HG03432 (cell line): ENCODE measurements at regions not wholly inside any gene's neighbourhood (a gene's known extent, or its start where the extent isn't known, plus 50 kb on each side); places are given as distances from the start of the nearest gene placed in this dataset.
A peak's percentile ranks its signal among the peaks of the same experiment; 100 is the strongest.
"Not testable (repeated sequence)": the region's sequence is repeated elsewhere in the genome, so short reads cannot be mapped to it uniquely, and the experiment has no call there.

ENCODE experiments used
- ATAC-seq: cut with Tn5 transposase; IDR thresholded peaks from one replicate; pipeline ENCODE4 v1.9.1; 2021; ENCODE audit warnings: mild to moderate bottlenecking, moderate library complexity; ENCODE audit not compliant: unreplicated experiment

DNA sequence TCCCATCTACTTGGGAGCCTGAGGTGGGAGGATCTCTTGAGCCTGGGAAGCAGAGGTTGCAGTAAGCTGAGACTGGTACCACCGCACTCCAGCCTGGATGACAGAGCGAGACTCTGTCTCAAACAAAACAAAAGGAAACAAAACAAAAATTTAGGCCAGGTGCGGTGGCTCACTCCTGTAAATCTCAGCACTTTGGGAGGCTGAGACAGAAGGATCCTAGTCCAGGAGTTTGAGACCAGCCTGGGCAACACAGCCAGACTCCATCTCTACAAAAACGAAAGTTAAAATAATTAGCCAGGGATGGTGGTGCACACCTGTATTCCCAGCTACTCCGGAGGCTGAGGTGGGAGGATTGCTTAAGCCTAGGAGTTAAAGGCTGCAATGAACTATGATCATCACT, 183.2 kb upstream of the ZNF217 start:
- no peak for ATAC-seq

DNA sequence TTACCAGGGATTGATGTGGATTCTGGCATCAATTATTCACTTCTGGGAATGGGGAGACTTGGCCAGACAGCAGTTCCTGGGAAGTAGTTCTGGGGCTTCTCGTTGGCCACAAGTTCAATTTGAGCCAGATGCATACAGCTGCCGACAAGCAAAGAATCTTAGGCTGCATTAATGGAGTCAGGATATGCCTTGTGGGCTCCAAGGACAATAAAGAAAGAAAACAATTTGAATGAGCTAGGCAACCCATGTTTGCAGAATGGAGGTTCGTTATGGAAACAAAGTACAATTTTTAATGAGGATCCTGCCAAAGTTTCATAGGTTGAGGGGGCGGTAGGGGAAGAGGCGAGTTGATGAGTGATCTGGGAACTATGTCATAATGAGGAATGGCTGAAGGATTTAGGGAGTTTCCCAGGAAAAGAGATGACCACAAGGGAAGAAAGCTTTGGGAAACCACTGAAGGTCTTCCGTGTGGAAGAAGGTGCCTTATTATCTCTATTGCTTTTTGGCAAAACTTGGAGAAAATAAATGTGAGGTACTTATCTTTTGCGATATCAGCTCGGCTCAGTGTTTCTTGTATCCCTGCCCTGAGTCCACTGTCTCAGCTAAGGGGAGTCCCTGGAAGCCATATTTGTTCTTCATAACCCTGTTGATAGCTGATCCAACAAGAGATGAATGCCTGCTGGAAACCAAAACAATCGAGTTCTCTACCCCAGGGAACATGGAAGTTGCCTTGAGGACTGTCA, 181.0 kb upstream of the ZNF217 start:
- ATAC-seq: no peak

DNA sequence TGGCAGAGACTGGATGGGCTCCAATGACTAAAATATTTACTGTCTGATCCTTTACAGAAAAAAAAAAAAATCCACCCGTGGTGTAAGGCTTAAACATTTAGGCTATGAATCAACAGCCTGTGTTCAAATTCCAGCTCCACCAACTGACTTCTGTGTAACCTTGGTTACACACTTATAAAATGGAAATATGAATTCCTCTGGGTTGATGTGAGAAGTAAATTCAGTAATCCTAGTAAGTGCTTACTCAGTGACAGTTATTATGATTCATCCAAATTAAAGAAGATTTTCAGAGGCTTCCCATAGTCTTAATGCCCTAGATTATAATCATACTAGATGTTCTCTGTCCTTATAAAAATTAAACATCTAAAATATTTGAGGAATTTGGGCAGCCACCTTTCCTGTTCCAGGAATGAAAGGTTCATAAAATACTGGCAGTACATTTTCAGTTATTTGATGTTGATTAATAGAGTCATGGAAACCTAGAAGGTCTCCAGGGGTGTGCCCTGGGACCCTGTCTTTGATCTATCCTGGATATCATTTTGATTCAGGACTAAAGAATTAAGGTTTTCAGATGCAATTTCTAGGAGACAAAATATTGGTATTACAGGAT, 180.3 kb upstream of the ZNF217 start:
- no peak for ATAC-seq

DNA sequence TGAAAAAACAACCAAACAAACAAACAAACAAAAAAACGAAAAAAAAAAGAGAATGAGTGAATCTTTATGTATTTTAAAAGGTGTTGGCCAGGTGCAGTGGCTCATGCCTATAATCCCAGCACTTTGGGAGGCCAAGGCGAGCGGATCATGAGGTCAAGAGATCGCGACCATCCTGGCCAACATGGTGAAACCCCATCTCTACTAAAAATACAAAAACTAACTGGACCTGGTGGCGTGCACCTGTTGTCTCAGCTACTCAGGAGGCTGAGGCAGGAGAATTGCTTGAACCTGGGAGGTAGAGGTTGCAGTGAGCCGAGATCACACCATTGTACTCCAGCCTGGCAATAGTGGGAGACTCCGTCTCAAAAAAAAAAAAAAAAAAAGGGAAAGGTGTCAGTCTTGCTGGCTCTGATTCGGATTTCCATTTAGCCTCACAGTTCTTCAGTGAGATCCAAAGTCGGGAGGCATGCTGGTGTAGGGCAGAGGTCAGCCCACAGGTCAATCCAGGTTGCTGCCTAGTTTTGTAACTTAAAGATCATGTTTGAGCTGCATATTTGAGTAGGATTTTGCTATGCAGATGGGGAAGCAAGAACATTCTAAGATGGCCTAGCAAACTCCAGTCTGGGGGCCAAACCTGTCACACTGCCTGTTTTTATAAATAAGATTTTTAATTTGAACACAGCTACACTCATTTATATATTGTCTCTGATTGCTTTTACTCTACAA, 179.6 kb upstream of the ZNF217 start:
- not testable (repeated sequence) for ATAC-seq

DNA sequence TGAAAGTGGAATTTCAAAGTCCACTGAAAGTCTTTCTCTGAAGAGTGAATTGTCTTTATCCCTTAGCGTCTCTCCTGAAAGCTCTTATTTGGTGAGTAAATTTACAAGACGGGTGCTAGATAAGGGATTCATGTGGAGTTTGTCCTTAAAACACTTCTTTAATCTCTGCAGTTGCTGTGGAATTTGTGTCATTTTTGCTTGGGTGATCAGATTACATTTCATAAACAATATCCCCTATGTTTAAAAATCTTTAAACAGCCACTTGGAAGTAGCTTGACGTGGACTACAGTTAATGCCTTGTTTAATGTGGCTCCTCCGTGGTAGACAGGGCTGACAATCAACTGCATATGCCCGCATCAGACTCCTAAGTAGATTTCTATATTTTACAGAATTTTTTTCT, 175.4 kb upstream of the ZNF217 start:
- ATAC-seq: no peak

DNA sequence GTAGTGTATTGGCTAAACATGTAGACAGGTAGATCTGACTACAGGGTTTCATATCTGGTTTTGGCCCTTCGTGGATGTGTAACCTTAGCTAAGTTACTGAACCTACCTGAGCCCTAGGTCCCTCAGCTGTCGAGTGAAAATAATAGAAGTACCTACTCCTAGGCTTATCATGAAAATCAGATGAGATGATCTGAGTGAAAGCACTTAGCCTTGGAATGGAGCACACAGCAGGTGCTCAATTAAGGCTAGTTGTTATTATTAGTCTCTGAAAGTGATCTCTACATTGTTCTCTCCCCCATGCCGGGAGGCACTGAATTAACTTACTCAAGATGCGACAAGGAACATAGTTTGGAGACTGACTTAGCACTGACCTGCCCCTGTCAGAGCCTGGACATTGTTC, 174.7 kb upstream of the ZNF217 start:
- ATAC-seq: no peak

DNA sequence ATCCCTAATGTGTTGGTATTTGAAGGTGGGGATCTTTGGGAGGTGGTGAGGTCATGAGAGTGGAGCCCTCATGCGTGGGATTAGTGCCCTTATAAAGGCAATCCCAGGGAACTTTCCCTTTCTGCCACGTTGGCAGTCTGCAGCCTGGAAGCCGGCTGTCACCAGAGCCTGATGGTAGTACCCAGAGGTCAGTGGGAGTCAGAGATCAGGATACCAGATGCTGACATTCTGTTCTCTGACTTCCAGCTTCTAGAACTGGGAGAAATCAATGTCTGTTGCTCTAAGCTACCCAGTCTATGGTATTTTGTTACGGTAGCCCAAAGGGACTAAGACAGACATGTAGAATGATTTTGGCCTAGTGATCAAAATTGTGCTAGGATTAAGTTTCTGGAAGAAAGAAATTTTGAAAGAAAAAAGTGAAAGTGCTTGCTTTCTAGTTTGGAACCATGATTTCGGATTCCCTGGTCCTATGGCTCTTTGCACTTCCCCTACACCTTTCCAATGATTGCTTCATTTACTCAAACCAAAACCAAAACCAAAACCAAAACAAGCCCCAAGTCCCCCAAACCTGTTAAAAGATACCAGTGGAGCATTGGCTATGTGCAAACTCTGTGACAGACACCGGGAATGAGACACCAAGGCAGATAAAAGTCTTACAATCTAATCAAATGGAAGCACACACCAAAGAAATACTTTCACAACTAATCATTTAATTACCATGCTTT, 173.7 kb upstream of the ZNF217 start:
- no peak for ATAC-seq

DNA sequence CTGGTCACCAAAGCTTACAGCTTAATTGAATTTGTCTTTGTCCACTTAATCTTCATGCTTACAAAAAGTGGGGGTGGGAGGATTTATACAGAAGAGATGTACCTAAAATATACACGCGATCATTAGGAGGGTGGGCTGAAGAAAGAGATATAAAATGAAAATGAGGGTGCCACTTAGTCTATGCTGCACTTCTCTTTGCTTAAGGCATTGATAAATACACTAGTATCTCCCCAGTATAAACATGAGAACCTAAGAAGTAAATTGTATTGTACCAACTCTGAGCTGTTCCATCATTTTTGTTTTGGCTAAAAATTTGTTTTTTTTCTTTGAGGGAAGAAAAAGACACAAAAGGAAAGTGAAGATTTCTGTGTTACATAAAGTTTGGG, 170.8 kb upstream of the ZNF217 start:
- no peak for ATAC-seq

DNA sequence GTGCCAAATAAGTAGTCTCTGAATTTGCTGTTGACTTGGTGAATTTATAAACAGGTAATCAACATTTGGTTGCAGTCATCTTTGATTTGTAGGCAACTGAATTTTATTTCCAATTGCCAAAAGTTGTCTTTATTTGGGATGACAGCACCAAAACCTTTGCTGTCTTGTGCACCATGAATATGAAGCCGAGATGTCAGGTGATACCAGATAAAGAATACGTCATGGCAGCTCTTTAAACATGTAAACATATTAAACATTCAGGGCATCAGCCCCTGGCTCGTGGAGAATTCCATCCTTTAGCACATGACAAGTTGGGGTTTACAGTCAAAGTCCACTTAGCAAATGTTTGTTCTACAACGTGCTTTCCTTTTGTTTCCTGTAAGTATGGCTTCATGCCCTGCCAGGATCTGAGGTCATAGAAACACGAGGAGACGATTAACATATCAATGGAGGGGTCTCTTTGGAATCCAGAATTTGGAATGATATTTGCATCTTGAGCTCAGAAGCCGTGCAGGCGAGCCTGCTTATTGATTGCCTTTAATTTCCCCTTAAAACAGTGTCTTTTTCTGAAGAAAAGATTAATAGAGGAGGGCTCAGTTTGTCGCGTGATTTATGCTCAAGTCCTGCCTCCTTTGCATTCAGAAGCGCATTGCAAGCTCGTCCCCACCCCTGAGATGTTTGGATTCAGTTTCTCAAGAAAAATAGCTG, 170.2 kb upstream of the ZNF217 start:
- no peak for ATAC-seq

DNA sequence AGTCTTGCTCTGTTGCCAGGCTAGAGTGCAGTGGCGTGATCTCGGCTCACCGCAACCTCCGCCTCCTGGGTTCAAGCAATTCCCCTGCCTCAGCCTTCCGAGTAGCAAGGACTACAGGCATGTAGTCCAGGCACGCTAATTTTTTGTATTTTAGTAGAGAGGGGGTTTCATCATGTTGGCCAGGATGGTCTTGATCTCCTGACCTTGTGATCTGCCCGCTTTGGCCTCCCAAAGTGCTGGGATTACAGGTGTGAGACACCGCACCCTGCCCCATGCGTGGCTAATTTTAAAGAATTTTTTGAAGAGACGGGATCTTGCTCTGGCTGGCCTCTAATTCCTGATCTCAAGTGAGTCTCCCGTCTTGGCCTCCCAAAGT, 168.8 kb upstream of the ZNF217 start:
- not testable (repeated sequence) for ATAC-seq

DNA sequence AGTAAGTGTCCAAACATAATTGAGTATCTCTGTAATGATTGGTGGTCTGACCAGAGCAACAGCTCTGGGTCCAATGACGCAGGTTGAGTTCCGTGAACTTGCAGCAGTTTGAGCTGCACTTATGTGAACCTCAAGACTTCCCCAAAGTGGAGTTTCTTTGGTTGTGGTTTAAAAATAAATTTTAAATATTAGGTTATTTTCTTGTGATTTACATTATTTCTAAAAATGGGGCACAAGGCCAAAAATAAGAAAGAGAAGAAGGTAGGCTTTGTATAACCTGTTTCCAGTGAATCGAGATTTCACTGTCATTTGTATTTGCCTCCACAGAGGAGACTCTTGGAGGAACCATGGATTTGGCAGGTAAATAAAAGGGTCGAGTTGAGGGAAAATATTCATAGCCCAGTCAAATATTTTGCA, 166.4 kb upstream of the ZNF217 start:
- ATAC-seq: peak; percentile 65

DNA sequence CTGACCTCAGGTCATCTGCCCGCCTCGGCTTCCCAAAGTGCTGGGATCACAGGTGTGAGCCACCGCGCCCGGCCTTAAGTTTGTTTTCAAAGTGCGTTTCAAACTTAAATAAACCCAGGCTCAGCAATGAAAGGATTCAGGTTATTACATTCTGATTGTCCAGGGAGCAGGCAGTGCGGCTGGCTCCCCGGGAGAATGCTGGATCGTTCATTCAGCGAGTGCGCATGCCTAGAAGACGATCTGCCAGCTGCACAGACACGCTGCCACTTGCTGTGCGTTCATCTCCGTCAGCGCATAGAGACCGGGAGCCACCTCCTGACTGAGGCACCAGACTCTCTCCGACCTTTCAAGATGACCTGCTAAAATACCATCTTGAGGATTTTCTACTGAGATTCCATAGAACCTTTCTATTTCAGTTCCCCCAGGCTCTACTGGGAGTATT, 163.9 kb upstream of the ZNF217 start:
- ATAC-seq: no peak

DNA sequence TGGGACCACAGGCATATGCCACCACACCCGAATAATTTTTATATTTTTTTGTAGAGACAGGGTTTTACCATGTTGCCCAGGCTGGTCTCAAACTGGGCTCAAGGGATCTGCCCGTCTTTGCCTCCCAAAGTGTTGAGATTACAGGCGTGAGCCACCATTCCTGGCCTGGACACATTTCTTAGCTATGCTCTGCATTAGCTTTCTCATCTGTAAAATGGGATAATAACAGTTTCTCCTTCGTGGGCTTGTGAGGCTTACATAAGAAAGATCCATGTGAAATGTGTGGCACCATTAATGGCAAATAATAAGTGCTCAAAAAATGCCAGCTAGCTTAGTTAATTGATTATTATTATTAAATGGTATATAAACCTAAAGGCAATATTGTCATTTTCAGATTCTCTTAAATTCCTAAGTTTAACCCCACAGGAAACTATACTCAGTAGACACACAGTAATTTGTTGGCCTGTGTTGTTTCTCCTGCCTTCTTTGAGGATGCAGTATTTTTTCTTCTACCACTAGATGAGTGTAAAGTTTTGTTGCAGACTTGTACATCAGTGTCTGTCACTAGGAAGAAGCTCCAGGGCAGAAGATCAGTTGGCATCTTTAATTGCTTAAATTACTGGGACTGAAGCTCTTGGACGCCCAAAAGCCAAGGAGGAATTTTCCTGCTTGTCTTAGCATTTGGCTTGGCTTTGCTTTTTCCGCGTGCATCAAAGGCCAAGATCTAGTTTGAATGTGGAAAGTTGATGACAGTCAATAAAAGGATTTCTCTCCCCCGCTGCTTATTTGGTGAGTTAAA, 162.3 kb upstream of the ZNF217 start:
- no peak for ATAC-seq

DNA sequence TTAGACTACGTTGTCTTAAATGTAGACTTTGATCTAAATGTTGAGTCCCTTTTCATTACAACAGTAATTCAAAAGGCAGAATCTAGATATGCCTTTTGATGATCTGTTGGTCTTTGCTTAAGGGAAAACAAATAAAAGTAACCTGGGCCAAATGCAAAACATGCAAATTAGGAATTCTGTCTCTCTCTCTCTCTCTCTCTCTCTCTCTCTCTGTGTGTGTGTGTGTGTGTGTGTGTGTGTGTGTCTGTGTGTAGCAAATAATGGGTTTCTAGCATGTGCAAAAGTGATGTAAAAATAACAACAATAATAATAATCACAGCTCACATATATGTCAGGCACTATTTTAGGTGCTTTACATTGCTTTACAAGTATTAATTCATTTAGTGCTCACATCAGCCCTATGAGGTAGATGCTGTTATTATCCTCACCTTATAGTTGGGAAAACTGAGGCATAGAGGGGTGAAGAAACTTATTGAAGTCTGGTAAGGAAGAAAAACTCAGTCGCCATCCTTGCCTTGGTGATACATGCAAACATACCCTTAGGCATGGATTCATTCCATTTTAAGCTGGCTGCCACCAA, 160.3 kb upstream of the ZNF217 start:
- ATAC-seq: no peak

DNA sequence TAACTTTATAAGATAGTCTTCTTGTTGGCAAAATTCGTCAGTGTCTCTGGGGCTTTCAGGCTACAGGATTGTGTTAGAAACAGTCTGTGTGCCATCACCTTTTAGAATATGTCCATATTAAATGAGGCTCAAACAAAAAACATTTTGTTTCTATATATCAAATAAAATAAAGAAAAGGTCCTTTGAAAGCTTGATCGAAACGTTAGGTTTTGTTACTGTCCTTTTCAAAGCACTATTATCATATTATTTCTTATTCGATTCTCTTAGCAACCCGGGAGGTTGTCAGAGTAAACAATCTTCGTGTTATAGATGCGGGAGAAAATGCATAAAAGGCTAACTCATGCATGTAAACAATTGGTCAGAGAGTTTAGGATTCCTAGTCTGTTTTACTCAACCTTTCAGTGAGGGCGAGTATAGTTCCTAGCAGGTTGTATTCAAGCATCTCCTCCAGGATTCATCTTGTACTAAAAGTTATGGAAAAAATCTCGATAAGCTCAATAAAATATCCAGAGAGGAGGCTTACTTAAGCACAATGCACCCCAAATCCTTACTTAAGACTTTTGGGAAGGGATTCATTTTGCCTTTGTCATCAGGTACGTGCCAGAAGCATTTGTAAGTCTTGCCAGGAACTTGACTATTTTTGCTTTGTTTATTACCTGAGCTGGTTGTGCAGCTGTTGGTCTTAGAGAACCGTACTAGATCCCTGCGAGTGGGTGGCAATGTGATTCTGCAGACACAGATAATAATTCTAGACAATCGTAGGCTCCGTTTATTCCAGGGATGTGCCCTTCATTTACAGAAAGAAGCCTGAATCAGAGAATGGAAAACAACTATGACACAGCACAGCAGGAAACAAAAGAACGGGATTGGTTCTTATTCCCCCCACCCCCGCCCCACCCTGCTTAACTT, 159.6 kb upstream of the ZNF217 start:
- ATAC-seq: no peak

DNA sequence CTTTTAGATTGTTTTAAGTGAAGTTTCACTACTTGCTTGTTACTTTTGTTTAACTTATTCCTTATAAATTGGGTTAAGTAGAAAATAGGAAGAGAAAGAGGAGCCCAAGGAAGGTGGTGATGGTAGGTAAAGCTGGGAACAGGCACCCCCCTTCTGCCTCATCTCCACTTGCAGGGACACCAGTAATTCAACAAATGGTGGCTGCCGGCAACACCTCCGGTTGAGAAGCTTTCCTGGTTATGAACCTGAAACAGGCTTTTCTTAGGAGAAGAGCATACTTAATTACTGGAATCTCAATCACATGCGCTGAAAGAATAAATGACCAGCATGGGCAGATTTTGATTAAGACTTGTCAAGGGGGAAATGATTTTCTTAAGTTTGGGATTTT, 158.9 kb upstream of the ZNF217 start:
- no peak for ATAC-seq

DNA sequence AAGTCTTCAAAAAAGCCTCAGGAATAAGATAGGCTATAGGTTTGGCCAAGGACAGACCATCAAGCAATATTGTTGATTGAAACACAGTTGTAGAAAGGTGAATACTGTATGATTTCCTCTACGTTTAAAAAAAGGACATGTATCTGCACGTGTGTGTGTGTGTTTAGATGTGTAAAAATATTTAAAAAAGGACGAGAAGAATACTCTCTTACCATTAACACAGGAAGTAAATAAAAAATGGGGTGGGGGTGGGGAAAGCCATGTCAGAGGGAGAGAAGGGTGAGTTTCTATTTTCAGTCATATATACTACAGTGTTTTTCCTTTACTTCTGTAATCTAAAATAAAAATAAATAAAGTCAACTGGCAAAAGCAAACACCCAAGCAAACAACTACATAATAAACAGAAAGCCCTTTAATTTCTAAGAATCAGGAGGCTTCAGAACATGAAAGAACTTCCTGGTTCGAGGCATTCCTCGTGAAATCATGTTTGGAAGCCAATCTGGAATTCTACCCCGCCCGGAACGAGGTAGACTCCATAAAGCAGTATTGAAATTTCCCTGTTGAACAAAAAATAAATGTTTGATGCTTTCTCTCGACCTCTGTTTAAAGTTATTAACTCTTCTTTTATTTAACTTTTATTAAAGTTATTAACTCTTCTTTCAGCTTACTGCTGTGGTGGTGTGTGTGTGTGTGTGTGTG, 158.1 kb upstream of the ZNF217 start:
- peak; percentile 16 for ATAC-seq
